Dermis microvascular lymphatic vessel endothelial cell (primary cell): ENCODE measurements at regions not wholly inside any gene's neighbourhood (a gene's known extent, or its start where the extent isn't known, plus 50 kb on each side); places are given as distances from the start of the nearest gene placed in this dataset.
A peak's percentile ranks its signal among the peaks of the same experiment; 100 is the strongest.

Source experiments
- DNase-seq, 2 donors: peaks; one replicate each; pipeline versions ENCODE4 v3.0.0 to v3.0.0-alpha.2; 2010; ENCODE audit warnings: low read depth in 2 of 2

- no peak for DNase-seq
Observed at GRCh38 chr13:80563439-80563838, 222.5 kb upstream of the SPRY2 start.

- DNase-seq, result peak in 1 of 2 donors; percentile 42
Observed at GRCh38 chr13:80562433-80563156, 221.7 kb upstream of the SPRY2 start.

GRCh38 chr13:80560609-80561008, 219.7 kb upstream of the SPRY2 start:
- DNase-seq, result no peak

GRCh38 chr13:80559944-80560343, 219.0 kb upstream of the SPRY2 start:
- no peak for DNase-seq

- DNase-seq, result no peak
Observed at GRCh38 chr13:80558074-80558473, 217.1 kb upstream of the SPRY2 start.

- peak in 1 of 2 donors; percentile 64 for DNase-seq
Observed at GRCh38 chr13:80555796-80556678, 215.1 kb upstream of the SPRY2 start.

- DNase-seq, result no peak
Observed at GRCh38 chr13:80552851-80553440, 212.0 kb upstream of the SPRY2 start.

GRCh38 chr13:80551650-80552497, 210.9 kb upstream of the SPRY2 start:
- peak in 1 of 2 donors; percentile 79 for DNase-seq

- peak in 1 of 2 donors; percentile 7 for DNase-seq
Observed at GRCh38 chr13:80550971-80551441, 210.1 kb upstream of the SPRY2 start.

GRCh38 chr13:80548915-80549314, 208.0 kb upstream of the SPRY2 start:
- DNase-seq, result no peak

- DNase-seq, result peak in 1 of 2 donors; percentile 79
Observed at GRCh38 chr13:80547885-80548825, 207.2 kb upstream of the SPRY2 start.

- peak; percentile 79 to 87 for DNase-seq
Observed at GRCh38 chr13:80547341-80547740, 206.4 kb upstream of the SPRY2 start.

- no peak for DNase-seq
Observed at GRCh38 chr13:80533175-80533574, 192.2 kb upstream of the SPRY2 start.

GRCh38 chr13:80530902-80531301, 190.0 kb upstream of the SPRY2 start:
- DNase-seq, result no peak

- DNase-seq, result peak in 1 of 2 donors; percentile 20
Observed at GRCh38 chr13:80530191-80530590, 189.3 kb upstream of the SPRY2 start.

- peak in 1 of 2 donors; percentile 61 for DNase-seq
Observed at GRCh38 chr13:80529734-80530133, 188.8 kb upstream of the SPRY2 start.

- DNase-seq, result peak in 1 of 2 donors; percentile 28
Observed at GRCh38 chr13:80528733-80529132, 187.8 kb upstream of the SPRY2 start.

GRCh38 chr13:80527400-80527799, 186.5 kb upstream of the SPRY2 start:
- no peak for DNase-seq

- peak in 1 of 2 donors; percentile 60 for DNase-seq
Observed at GRCh38 chr13:80524447-80525215, 183.7 kb upstream of the SPRY2 start.
